Neural cell (in vitro differentiated cells): ENCODE measurements at regions not wholly inside any gene's neighbourhood (a gene's known extent, or its start where the extent isn't known, plus 50 kb on each side); places are given as distances from the start of the nearest gene placed in this dataset.

Experiments
- EP300 ChIP-seq: fragments of 450-650 bp; conservative IDR thresholded peaks from 2 replicates; pipeline ENCODE4 v1.6.1; 2014; ENCODE audit warnings: antibody characterized with exemption, mild to moderate bottlenecking, moderate library complexity; ENCODE audit not compliant: poor library complexity, severe bottlenecking
- EZH2 ChIP-seq: fragments of 200-600, 300-800 bp; shearing (Covaris generic), sonication (generic); IDR thresholded peaks from 2 replicates; pipeline ENCODE4 v1.6.1; 2014; ENCODE audit warnings: antibody characterized with exemption, low read length, borderline replicate concordance, mild to moderate bottlenecking; ENCODE audit not compliant: insufficient read depth, poor library complexity, severe bottlenecking
- POLR2AphosphoS5 ChIP-seq: IDR thresholded peaks from 2 replicates; pipeline ENCODE4 v1.6.1; 2012
- SMC3 ChIP-seq: fragments of 450-650 bp; conservative IDR thresholded peaks from 2 replicates; pipeline ENCODE4 v1.6.1; 2014; ENCODE audit warnings: antibody characterized with exemption, mild to moderate bottlenecking, moderate library complexity; ENCODE audit not compliant: poor library complexity
- TAF1 ChIP-seq: IDR thresholded peaks from 2 replicates; pipeline ENCODE4 v1.6.1; 2012; ENCODE audit warnings: low read depth
- TF ChIP-seq, protein P1 (sequence below): fragments of 450-650 bp; IDR thresholded peaks from 2 replicates; pipeline ENCODE4 v1.5.1; 2014; ENCODE audit warnings: antibody characterized with exemption, mild to moderate bottlenecking, moderate library complexity; ENCODE audit not compliant: poor library complexity, severe bottlenecking
- TF ChIP-seq, protein P2 (sequence below): IDR thresholded peaks from 2 replicates; pipeline ENCODE4 v1.6.1; 2012; ENCODE audit warnings: borderline replicate concordance

DNA sequence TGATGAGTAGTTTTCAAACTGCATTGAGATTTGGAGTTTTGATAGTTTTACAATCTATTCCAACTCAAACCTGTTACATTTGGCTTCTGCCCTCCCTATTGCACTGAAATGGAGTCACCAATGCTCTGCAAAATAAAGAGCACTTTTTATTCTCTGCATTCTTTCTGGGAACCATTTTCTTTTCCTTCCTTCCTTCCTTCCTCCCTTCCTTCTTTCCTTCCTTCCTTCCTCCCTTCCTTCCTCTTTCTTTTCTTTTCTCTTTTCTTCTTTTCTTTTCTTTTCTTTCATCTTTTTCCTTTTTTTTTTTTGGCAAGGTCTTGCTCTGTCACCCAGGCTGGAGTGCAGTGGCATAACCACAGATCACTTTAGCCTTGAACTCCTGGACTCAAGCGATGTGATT lies 114.2 kb downstream of the TBX19 start:
- TF ChIP-seq POLR2AphosphoS5 (no peak), EP300 (no peak), SMC3 (no peak), TAF1 (no peak), EZH2 (no peak)
- TF ChIP-seq, protein P1, sequence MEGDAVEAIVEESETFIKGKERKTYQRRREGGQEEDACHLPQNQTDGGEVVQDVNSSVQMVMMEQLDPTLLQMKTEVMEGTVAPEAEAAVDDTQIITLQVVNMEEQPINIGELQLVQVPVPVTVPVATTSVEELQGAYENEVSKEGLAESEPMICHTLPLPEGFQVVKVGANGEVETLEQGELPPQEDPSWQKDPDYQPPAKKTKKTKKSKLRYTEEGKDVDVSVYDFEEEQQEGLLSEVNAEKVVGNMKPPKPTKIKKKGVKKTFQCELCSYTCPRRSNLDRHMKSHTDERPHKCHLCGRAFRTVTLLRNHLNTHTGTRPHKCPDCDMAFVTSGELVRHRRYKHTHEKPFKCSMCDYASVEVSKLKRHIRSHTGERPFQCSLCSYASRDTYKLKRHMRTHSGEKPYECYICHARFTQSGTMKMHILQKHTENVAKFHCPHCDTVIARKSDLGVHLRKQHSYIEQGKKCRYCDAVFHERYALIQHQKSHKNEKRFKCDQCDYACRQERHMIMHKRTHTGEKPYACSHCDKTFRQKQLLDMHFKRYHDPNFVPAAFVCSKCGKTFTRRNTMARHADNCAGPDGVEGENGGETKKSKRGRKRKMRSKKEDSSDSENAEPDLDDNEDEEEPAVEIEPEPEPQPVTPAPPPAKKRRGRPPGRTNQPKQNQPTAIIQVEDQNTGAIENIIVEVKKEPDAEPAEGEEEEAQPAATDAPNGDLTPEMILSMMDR: no peak
- TF ChIP-seq, protein P2, sequence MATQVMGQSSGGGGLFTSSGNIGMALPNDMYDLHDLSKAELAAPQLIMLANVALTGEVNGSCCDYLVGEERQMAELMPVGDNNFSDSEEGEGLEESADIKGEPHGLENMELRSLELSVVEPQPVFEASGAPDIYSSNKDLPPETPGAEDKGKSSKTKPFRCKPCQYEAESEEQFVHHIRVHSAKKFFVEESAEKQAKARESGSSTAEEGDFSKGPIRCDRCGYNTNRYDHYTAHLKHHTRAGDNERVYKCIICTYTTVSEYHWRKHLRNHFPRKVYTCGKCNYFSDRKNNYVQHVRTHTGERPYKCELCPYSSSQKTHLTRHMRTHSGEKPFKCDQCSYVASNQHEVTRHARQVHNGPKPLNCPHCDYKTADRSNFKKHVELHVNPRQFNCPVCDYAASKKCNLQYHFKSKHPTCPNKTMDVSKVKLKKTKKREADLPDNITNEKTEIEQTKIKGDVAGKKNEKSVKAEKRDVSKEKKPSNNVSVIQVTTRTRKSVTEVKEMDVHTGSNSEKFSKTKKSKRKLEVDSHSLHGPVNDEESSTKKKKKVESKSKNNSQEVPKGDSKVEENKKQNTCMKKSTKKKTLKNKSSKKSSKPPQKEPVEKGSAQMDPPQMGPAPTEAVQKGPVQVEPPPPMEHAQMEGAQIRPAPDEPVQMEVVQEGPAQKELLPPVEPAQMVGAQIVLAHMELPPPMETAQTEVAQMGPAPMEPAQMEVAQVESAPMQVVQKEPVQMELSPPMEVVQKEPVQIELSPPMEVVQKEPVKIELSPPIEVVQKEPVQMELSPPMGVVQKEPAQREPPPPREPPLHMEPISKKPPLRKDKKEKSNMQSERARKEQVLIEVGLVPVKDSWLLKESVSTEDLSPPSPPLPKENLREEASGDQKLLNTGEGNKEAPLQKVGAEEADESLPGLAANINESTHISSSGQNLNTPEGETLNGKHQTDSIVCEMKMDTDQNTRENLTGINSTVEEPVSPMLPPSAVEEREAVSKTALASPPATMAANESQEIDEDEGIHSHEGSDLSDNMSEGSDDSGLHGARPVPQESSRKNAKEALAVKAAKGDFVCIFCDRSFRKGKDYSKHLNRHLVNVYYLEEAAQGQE: no peak
